DOHH2 (cell line): ENCODE measurements at regions not wholly inside any gene's neighbourhood (a gene's known extent, or its start where the extent isn't known, plus 50 kb on each side); places are given as distances from the start of the nearest gene placed in this dataset.

Experiments
- H3F3A ChIP-seq: fragments of 200-600 bp; sonication (generic), shearing (Covaris generic); 2 replicates; pipeline ENCODE4 v1.6.0; 2016; ENCODE audit warnings: antibody characterized with exemption, mild to moderate bottlenecking; ENCODE audit not compliant: control insufficient read depth, insufficient read depth
- H3K27ac ChIP-seq: fragments of 200-600 bp; sonication (generic); 2 replicates; pipeline ENCODE4 v1.5.1; 2014; ENCODE audit warnings: low read depth, mild to moderate bottlenecking, low read length, moderate library complexity
- H3K27me3 ChIP-seq: fragments of 200-600 bp; sonication (generic); 2 replicates; pipeline ENCODE4 v1.6.1; 2014; ENCODE audit warnings: mild to moderate bottlenecking, low read length, mixed read lengths; ENCODE audit not compliant: control insufficient read depth
- H3K36me3 ChIP-seq: fragments of 200-600 bp; sonication (generic); 2 replicates; pipeline ENCODE4 v1.6.1; 2014; ENCODE audit warnings: mild to moderate bottlenecking, low read length, moderate library complexity, mixed read lengths; ENCODE audit not compliant: control insufficient read depth
- H3K4me1 ChIP-seq: fragments of 200-600 bp; sonication (generic); 2 replicates; pipeline ENCODE4 v1.6.1; 2014; ENCODE audit warnings: mild to moderate bottlenecking, low read length, mixed read lengths; ENCODE audit not compliant: control insufficient read depth
- H3K4me2 ChIP-seq: fragments of 200-600 bp; sonication (generic); 2 replicates; pipeline ENCODE4 v1.6.0; 2014; ENCODE audit warnings: mild to moderate bottlenecking, low read length, moderate library complexity
- H3K4me3 ChIP-seq: fragments of 200-600 bp; sonication (generic); 2 replicates; pipeline ENCODE4 v1.5.1; 2014; ENCODE audit warnings: mild to moderate bottlenecking, low read length, mixed read lengths
- H3K79me2 ChIP-seq: fragments of 200-600 bp; sonication (generic); 2 replicates; pipeline ENCODE4 v1.6.1; 2014; ENCODE audit warnings: mild to moderate bottlenecking, low read length, mixed read lengths; ENCODE audit not compliant: control insufficient read depth
- H3K9me2 ChIP-seq: fragments of 200-600 bp; sonication (generic); replicated peaks from 2 replicates; pipeline ENCODE4 v1.6.1; 2014; ENCODE audit warnings: mild to moderate bottlenecking, low read length, mixed read lengths; ENCODE audit not compliant: control insufficient read depth
- H3K9me3 ChIP-seq: fragments of 200-600 bp; sonication (generic); 2 replicates; pipeline ENCODE4 v1.6.1; 2014; ENCODE audit warnings: antibody characterized with exemption, low read length, mixed read lengths; ENCODE audit not compliant: control insufficient read depth, insufficient read depth
- H4K20me1 ChIP-seq: fragments of 200-600 bp; sonication (generic); 2 replicates; pipeline ENCODE4 v1.6.0; 2014; ENCODE audit warnings: low read depth, mild to moderate bottlenecking, antibody characterized with exemption, low read length, moderate library complexity; ENCODE audit not compliant: control insufficient read depth, insufficient read depth
- CTCF ChIP-seq: fragments of 200-600 bp; sonication (generic); IDR thresholded peaks from one replicate; pipeline ENCODE4 v1.5.1; 2014; ENCODE audit warnings: antibody characterized with exemption, mild to moderate bottlenecking, low read depth, low read length; ENCODE audit not compliant: poor library complexity, severe bottlenecking
- EZH2phosphoT487 ChIP-seq: fragments of 200-600 bp; sonication (generic); IDR thresholded peaks from 2 replicates; pipeline ENCODE4 v1.6.1; 2017; ENCODE audit warnings: borderline replicate concordance, mild to moderate bottlenecking, antibody characterized with exemption, low read length, moderate library complexity, mixed read lengths

GRCh38 chr1:81304187-81304586, 496.5 kb upstream of the ADGRL2 start:
- Histone ChIP-seq H3K9me3 (no peaks in the 10 kb centered on the region), H3F3A (no peaks in the 10 kb centered on the region), H3K27me3 (no peaks in the 10 kb centered on the region), H3K4me2 (no peak overlapping the region), H3K9me2 (no peaks in the 10 kb centered on the region; the same call in 1 of the 2 replicates), H3K4me3 (no peak overlapping the region), H4K20me1 (no peaks in the 10 kb centered on the region), H3K4me1 (no peaks in the 10 kb centered on the region), H3K27ac (no peak overlapping the region), H3K79me2 (no peaks in the 10 kb centered on the region), H3K36me3 (no peaks in the 10 kb centered on the region)
- TF ChIP-seq EZH2phosphoT487 (no peak), CTCF (no peak)

GRCh38 chr1:81299892-81300291, 500.8 kb upstream of the ADGRL2 start:
- Histone ChIP-seq H3K79me2 (no peaks in the 10 kb centered on the region), H3K4me3 (no peak overlapping the region), H4K20me1 (no peaks in the 10 kb centered on the region), H3K9me2 (no peaks in the 10 kb centered on the region; the same call in 1 of the 2 replicates), H3K27ac (no peak overlapping the region), H3K27me3 (no peaks in the 10 kb centered on the region), H3F3A (no peaks in the 10 kb centered on the region), H3K4me2 (no peak overlapping the region), H3K36me3 (no peaks in the 10 kb centered on the region), H3K9me3 (no peaks in the 10 kb centered on the region), H3K4me1 (no peaks in the 10 kb centered on the region)
- TF ChIP-seq CTCF (no peak), EZH2phosphoT487 (no peak)

GRCh38 chr1:81298266-81298665, 502.5 kb upstream of the ADGRL2 start:
- Histone ChIP-seq H3K4me1 (no peaks in the 10 kb centered on the region), H3F3A (no peaks in the 10 kb centered on the region), H3K36me3 (no peaks in the 10 kb centered on the region), H3K79me2 (no peaks in the 10 kb centered on the region), H4K20me1 (no peaks in the 10 kb centered on the region), H3K27me3 (no peaks in the 10 kb centered on the region), H3K27ac (no peak overlapping the region), H3K4me3 (no peak overlapping the region), H3K9me2 (no peaks in the 10 kb centered on the region; the same call in 1 of the 2 replicates), H3K9me3 (no peaks in the 10 kb centered on the region), H3K4me2 (no peak overlapping the region)
- no peak for TF ChIP-seq EZH2phosphoT487
- no peak for TF ChIP-seq CTCF
